ENCODE measurements at regions not wholly inside any gene's neighbourhood (a gene's known extent, or its start where the extent isn't known, plus 50 kb on each side); places are given as distances from the start of the nearest gene placed in this dataset.
A peak's percentile ranks its signal among the peaks of the same experiment; 100 is the strongest.
"Not testable (repeated sequence)": the region's sequence is repeated elsewhere in the genome, so short reads cannot be mapped to it uniquely, and the experiment has no call there.

DNA sequence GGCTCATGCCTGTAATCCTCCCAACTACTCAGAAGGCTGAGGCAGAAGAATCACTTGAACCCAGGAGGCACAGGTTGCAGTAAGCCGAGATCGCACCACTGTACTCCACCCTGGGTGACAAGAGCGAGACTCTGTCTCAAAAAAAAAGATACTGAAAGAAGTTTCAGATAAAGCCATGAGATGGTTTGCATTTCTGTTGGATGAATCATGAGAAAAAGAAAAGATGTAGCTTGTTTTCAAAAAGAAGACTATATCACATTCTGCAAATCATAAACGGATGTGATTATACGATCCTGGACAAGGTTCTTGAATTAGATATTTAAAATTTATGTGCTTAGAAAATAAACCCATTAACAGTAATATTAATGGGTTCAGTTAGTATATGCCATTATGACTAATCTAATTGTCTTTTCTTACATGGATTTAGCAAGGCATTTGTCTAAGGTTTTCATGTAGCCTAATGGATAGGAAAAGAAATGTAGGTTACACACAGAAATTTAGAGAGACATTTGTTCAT, 345.9 kb downstream of the SLC7A11 start:
- Histone ChIP-seq H3K27me3 (ENCODE audit: control insufficient read depth in 1 of 2, insufficient read depth in 2 of 2, low read length in 1 of 2) (no peaks in the 10 kb centered on the region), H3K36me3 (ENCODE audit: control insufficient read depth in 1 of 2, insufficient read depth in 2 of 2, low read length in 1 of 2) (no peaks in the 10 kb centered on the region), H3K9me3 (ENCODE audit: control insufficient read depth, low read length) (no peaks in the 10 kb centered on the region), H3K27ac (ENCODE audit: low read depth in 1 of 2, low read length in 2 of 2) (no peak overlapping the region), H3K4me1 (ENCODE audit: control insufficient read depth in 1 of 2, insufficient read depth in 2 of 2, low read length in 2 of 2) (no peaks in the 10 kb centered on the region), H3K4me3 (ENCODE audit: low read length in 2 of 2) (no peak overlapping the region)
- ATAC-seq (ENCODE audit: low FRiP score) (no peak), DNase-seq (no peak)
- intact Hi-C loops (cut with DNase I): no loop called here
- WGBS, 2 donors: 61 to 74% methylated on average over 5 of the region's 5 CpGs

DNA sequence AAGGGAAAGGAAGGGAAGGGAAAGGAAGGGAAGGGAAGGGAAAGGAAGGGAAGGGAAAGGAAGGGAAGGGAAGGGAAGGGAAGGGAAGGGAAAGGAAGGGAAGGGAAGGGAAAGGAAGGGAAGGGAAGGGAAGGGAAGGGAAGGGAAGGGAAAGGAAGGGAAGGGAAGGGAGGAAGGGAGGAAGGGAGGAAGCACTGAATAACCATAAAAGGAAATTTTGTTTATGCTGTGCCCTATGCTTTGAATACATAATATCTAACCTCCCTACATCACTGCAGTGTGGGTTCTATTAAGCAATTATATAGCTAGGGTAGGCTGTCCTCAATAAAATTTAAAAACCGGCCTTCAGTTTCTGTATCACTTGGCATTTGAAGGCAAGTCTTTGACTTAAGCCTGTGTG, 346.6 kb downstream of the SLC7A11 start:
- H3K27ac ChIP-seq (ENCODE audit: low read depth in 1 of 2, low read length in 2 of 2); ATAC-seq (ENCODE audit: low FRiP score); H3K4me3 ChIP-seq (ENCODE audit: low read length in 2 of 2); H3K9me3 ChIP-seq (ENCODE audit: control insufficient read depth, low read length); H3K36me3 ChIP-seq (ENCODE audit: control insufficient read depth in 1 of 2, insufficient read depth in 2 of 2, low read length in 1 of 2); intact Hi-C loops (cut with DNase I); H3K4me1 ChIP-seq (ENCODE audit: control insufficient read depth in 1 of 2, insufficient read depth in 2 of 2, low read length in 2 of 2); DNase-seq; H3K27me3 ChIP-seq (ENCODE audit: control insufficient read depth in 1 of 2, insufficient read depth in 2 of 2, low read length in 1 of 2): not testable (repeated sequence)
- 87 to 93% methylated on average over 1 of the region's 1 CpG for WGBS, 2 donors

DNA sequence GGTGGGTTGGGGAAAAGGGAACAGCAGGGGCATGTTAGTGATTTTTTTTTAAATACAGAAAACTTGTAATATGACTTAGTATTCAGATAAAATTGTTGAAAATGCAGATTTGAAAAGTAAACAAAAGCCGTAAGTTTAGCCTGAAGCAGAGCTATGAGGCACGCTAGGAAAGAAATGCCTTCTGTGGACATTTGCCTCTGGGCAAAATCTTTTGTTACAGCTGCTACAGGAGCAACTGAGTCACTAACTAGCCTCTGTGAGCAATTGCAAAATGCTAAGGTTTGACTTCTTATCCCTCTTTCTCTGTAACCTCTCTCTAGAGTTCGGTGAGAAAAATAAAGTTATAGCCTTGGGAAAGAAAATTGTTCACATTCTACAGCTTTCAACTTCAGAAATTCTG, 350.0 kb downstream of the SLC7A11 start:
- no peak for DNase-seq
- no peak for ATAC-seq (ENCODE audit: low FRiP score)
- Histone ChIP-seq H3K27ac (ENCODE audit: low read depth in 1 of 2, low read length in 2 of 2) (no peak overlapping the region), H3K9me3 (ENCODE audit: control insufficient read depth, low read length) (no peaks in the 10 kb centered on the region), H3K4me3 (ENCODE audit: low read length in 2 of 2) (no peak overlapping the region), H3K4me1 (ENCODE audit: control insufficient read depth in 1 of 2, insufficient read depth in 2 of 2, low read length in 2 of 2) (no peaks in the 10 kb centered on the region), H3K36me3 (ENCODE audit: control insufficient read depth in 1 of 2, insufficient read depth in 2 of 2, low read length in 1 of 2) (no peaks in the 10 kb centered on the region), H3K27me3 (ENCODE audit: control insufficient read depth in 1 of 2, insufficient read depth in 2 of 2, low read length in 1 of 2) (no peaks in the 10 kb centered on the region)
- 38 to 55% methylated on average over 3 of the region's 3 CpGs for WGBS, 2 donors
- intact Hi-C loops (cut with DNase I): no loop called here

DNA sequence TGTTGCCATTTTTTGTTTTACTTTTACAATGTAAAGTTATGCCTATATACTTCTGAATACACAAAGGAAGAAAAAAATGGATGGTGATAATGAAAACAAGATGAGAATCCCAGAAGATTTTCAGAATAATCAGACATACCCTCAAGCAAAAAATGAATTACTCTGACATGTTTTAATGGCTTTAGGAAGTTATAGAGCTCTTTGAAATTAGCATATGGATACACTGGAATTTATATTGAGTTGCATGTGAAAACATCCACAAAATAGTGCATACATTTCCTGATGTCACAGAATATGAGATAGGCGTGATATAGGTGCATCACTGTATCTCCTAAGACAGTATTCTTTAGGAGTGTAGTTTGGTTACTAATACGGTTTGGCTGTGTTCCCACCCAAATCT, 351.3 kb downstream of the SLC7A11 start:
- Histone ChIP-seq H3K27me3 (ENCODE audit: control insufficient read depth in 1 of 2, insufficient read depth in 2 of 2, low read length in 1 of 2) (no peaks in the 10 kb centered on the region), H3K4me1 (ENCODE audit: control insufficient read depth in 1 of 2, insufficient read depth in 2 of 2, low read length in 2 of 2) (no peaks in the 10 kb centered on the region), H3K4me3 (ENCODE audit: low read length in 2 of 2) (no peak overlapping the region), H3K36me3 (ENCODE audit: control insufficient read depth in 1 of 2, insufficient read depth in 2 of 2, low read length in 1 of 2) (no peaks in the 10 kb centered on the region), H3K27ac (ENCODE audit: low read depth in 1 of 2, low read length in 2 of 2) (no peak overlapping the region), H3K9me3 (ENCODE audit: control insufficient read depth, low read length) (no peaks in the 10 kb centered on the region)
- intact Hi-C loops (cut with DNase I): no loop called here
- no peak for DNase-seq
- ATAC-seq (ENCODE audit: low FRiP score): no peak
- WGBS, 2 donors: 93 to 94% methylated on average over 2 of the region's 2 CpGs

DNA sequence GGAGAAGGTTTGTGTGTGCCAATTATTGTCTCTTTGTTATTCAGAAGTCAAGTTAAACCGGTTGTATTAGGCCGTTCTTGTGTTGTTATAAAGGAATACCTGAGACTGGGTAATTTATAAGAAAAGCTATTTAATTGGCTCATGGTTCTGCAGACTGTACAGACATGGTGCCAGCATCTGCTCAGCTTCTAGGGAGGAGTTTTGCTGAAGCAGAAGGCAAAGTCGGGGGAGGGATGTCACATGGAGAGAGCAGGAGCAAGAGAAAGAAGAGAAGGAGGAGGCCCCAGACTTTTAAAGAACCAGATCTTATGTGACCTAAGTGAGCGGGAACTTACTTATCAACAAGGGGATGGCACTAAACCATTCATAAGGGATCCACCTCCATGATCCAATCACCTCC, 349.3 kb upstream of the PCDH18 start:
- WGBS, 2 donors: 83 to 85% methylated on average over 4 of the region's 4 CpGs
- ATAC-seq (ENCODE audit: low FRiP score) (no peak), DNase-seq (no peak)
- intact Hi-C loops (cut with DNase I): no loop called here
- Histone ChIP-seq H3K27me3 (ENCODE audit: control insufficient read depth in 1 of 2, insufficient read depth in 2 of 2, low read length in 1 of 2) (no peaks in the 10 kb centered on the region), H3K4me3 (ENCODE audit: low read length in 2 of 2) (no peak overlapping the region), H3K27ac (ENCODE audit: low read depth in 1 of 2, low read length in 2 of 2) (no peak overlapping the region), H3K36me3 (ENCODE audit: control insufficient read depth in 1 of 2, insufficient read depth in 2 of 2, low read length in 1 of 2) (no peaks in the 10 kb centered on the region), H3K9me3 (ENCODE audit: control insufficient read depth, low read length) (no peaks in the 10 kb centered on the region), H3K4me1 (ENCODE audit: control insufficient read depth in 1 of 2, insufficient read depth in 2 of 2, low read length in 2 of 2) (no peaks in the 10 kb centered on the region)

DNA sequence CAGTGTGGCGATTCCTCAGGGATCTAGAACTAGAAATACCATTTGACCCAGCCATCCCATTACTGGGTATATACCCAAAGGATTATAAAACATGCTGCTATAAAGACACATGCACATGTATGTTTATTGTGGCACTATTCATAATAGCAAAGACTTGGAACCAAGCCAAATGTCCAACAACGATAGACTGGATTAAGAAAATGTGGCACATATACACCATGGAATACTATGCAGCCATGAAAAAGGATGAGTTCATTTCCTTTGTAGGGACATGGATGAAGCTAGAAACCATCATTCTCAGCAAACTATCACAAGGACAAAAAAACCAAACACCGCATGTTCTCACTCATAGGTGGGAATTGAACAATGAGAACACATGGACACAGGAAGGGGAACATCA, 335.8 kb upstream of the PCDH18 start:
- WGBS, 2 donors: 60 to 73% methylated on average over 1 to 2 of the region's 3 CpGs
- H3K4me3 ChIP-seq (ENCODE audit: low read length in 2 of 2); H3K4me1 ChIP-seq (ENCODE audit: control insufficient read depth in 1 of 2, insufficient read depth in 2 of 2, low read length in 2 of 2); H3K9me3 ChIP-seq (ENCODE audit: control insufficient read depth, low read length); H3K27ac ChIP-seq (ENCODE audit: low read depth in 1 of 2, low read length in 2 of 2); H3K36me3 ChIP-seq (ENCODE audit: control insufficient read depth in 1 of 2, insufficient read depth in 2 of 2, low read length in 1 of 2); ATAC-seq (ENCODE audit: low FRiP score); DNase-seq; H3K27me3 ChIP-seq (ENCODE audit: control insufficient read depth in 1 of 2, insufficient read depth in 2 of 2, low read length in 1 of 2): not testable (repeated sequence)
- intact Hi-C loops (cut with DNase I): loop anchor here in 1 of 2 donors (10.0 kb wide), 1 partner anchor 333 kb away; the partner anchor contains the start of gene PCDH18

DNA sequence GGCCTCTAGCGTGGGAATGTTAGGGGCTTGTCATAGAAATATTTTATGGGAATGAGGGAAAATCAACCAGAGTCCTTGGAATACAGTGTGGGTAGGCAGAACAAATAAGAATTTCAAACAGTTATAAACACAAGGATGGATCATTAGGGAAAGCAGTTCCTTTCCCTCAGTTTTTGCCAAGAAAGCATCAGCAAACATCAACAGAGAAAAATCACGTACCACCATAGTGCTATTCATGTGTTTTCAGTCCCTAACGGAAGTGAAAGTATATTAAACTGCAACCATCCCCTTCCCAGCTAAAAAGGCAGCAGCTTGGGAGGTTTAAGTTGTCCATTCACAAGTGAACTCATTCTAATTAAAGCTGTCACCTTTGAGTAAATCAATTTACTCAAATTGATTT, 334.4 kb upstream of the PCDH18 start:
- Histone ChIP-seq H3K27me3 (ENCODE audit: control insufficient read depth in 1 of 2, insufficient read depth in 2 of 2, low read length in 1 of 2) (no peaks in the 10 kb centered on the region), H3K9me3 (ENCODE audit: control insufficient read depth, low read length) (no peaks in the 10 kb centered on the region), H3K27ac (ENCODE audit: low read depth in 1 of 2, low read length in 2 of 2) (no peak overlapping the region), H3K4me1 (ENCODE audit: control insufficient read depth in 1 of 2, insufficient read depth in 2 of 2, low read length in 2 of 2) (no peaks in the 10 kb centered on the region), H3K36me3 (ENCODE audit: control insufficient read depth in 1 of 2, insufficient read depth in 2 of 2, low read length in 1 of 2) (no peaks in the 10 kb centered on the region), H3K4me3 (ENCODE audit: low read length in 2 of 2) (no peak overlapping the region)
- ATAC-seq (ENCODE audit: low FRiP score) (no peak), DNase-seq (no peak)
- WGBS, 2 donors: 61 to 63% methylated on average over 3 of the region's 3 CpGs
- intact Hi-C loops (cut with DNase I): loop anchor here in 1 of 2 donors (10.0 kb wide), 1 partner anchor 332 kb away; the partner anchor contains the start of gene PCDH18

DNA sequence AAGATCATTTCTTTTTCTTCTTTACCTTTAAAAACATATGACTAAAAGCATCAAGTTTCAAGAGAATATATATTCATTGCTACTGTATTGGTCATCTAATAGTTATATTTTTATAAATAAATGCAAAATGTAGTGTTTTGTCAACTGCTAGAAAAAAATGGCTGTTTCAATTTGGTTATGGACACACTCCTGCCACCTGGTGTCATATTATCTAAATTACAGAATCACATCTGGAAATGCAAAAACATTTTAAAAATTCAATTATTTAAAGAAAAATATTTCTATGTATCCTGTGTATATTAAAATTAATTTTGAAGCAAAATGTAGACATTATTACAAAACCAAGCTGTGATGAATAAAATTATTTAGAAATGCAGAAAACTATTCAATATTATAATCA, 329.4 kb upstream of the PCDH18 start:
- no peaks in the 10 kb centered on the region for H3K27me3 ChIP-seq (ENCODE audit: control insufficient read depth in 1 of 2, insufficient read depth in 2 of 2, low read length in 1 of 2)
- intact Hi-C loops (cut with DNase I): loop anchor here (2.0 to 10.0 kb wide), 3 partner anchors 327 to 737 kb away; partner anchors contain the start of gene PCDH18 (in 1 of the 2)
- H3K4me1 ChIP-seq (ENCODE audit: control insufficient read depth in 1 of 2, insufficient read depth in 2 of 2, low read length in 2 of 2): no peaks in the 10 kb centered on the region
- H3K9me3 ChIP-seq (ENCODE audit: control insufficient read depth, low read length): no peaks in the 10 kb centered on the region
- H3K36me3 ChIP-seq (ENCODE audit: control insufficient read depth in 1 of 2, insufficient read depth in 2 of 2, low read length in 1 of 2): no peaks in the 10 kb centered on the region
- DNase-seq (no peak), ATAC-seq (ENCODE audit: low FRiP score) (no peak)
- H3K27ac ChIP-seq (ENCODE audit: low read depth in 1 of 2, low read length in 2 of 2): no peak overlapping the region
- H3K4me3 ChIP-seq (ENCODE audit: low read length in 2 of 2): no peak overlapping the region

DNA sequence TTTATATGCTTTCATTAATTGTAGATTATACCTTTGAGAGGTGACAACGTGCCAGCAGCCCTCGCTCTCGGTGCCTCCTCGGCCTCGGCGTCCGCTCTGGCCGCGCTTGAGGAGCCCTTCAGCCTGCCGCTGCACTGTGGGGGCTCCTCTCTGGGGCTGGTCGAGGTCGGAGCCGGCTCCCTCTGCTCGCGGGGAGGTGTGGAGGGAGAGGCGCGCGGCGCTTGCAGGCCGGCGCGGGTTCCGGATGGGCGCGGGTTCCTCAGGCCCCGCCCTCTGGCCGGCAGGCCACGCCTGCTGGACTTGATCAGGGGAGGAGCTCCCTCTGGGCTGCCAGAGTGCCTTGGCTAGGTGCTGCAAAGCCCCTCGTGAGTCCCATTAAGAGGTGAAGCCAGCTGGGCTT, 321.1 kb upstream of the PCDH18 start:
- Histone ChIP-seq H3K27me3 (ENCODE audit: control insufficient read depth in 1 of 2, insufficient read depth in 2 of 2, low read length in 1 of 2) (no peaks in the 10 kb centered on the region), H3K27ac (ENCODE audit: low read depth in 1 of 2, low read length in 2 of 2) (no peak overlapping the region), H3K36me3 (ENCODE audit: control insufficient read depth in 1 of 2, insufficient read depth in 2 of 2, low read length in 1 of 2) (no peaks in the 10 kb centered on the region), H3K4me1 (ENCODE audit: control insufficient read depth in 1 of 2, insufficient read depth in 2 of 2, low read length in 2 of 2) (no peaks in the 10 kb centered on the region), H3K4me3 (ENCODE audit: low read length in 2 of 2) (no peak overlapping the region), H3K9me3 (ENCODE audit: control insufficient read depth, low read length) (no peaks in the 10 kb centered on the region)
- peak; percentile 19 to 63 for DNase-seq
- ATAC-seq (ENCODE audit: low FRiP score): no peak
- intact Hi-C loops (cut with DNase I): loop anchor here in 1 of 2 donors (5.0 kb wide), 1 partner anchor 556 kb away; no protein-coding TSS in a partner anchor
- WGBS, 2 donors: 94 to 95% methylated on average over 29 of the region's 29 CpGs
